Panc1 (cell line): ENCODE measurements at regions not wholly inside any gene's neighbourhood (a gene's known extent, or its start where the extent isn't known, plus 50 kb on each side); places are given as distances from the start of the nearest gene placed in this dataset.

Experiments used
- ATAC-seq: fragments of 200-7000 bp; cut with Tn5 transposase; 2 replicates; pipeline ENCODE4 v1.9.1; 2020; ENCODE audit warnings: mild to moderate bottlenecking, moderate library complexity
- BruUV-seq: library from RNA; stranded (reverse); fragments of 400-500 nt; replicated peaks from 2 replicates; lab custom pipeline; 2021; lab: Mats Ljungman, UMichigan
- CTCF ChIA-PET: fragments of 300-600 bp; sonication (Branson Sonifier 250); formaldehyde crosslinking; loops from one replicate; lab custom pipeline; 2022; ENCODE audit warnings: antibody characterized with exemption; lab: Charles Lee
- POLR2A ChIA-PET: fragments of 300-600 bp; sonication (Branson Sonifier 250); formaldehyde crosslinking; loops from one replicate; lab custom pipeline; 2022; ENCODE audit warnings: antibody characterized with exemption; lab: Charles Lee
- DNase-seq: peaks from one replicate; pipeline ENCODE4 v3.0.0-alpha.2; 2010; ENCODE audit warnings: low read depth, low spot score
- H3K27ac ChIP-seq: 2 replicates; pipeline ENCODE4 v1.5.1; 2011; ENCODE audit warnings: mild to moderate bottlenecking, low read length, inconsistent platforms
- H3K27me3 ChIP-seq: fragments of 200-500 bp; sonication (Bioruptor generic); 2 replicates; pipeline ENCODE4 v1.6.0; 2014; ENCODE audit warnings: low read length, inconsistent platforms; ENCODE audit not compliant: control insufficient read depth, insufficient read depth
- H3K36me3 ChIP-seq: fragments of 200-500 bp; sonication (Bioruptor generic); 2 replicates; pipeline ENCODE4 v1.5.1; 2014; ENCODE audit warnings: inconsistent platforms, mild to moderate bottlenecking, low read length, moderate library complexity; ENCODE audit not compliant: control insufficient read depth, insufficient read depth
- H3K4me1 ChIP-seq: 2 replicates; pipeline ENCODE4 v1.5.1; 2011; ENCODE audit warnings: inconsistent platforms, mild to moderate bottlenecking, low read length, moderate library complexity; ENCODE audit not compliant: control insufficient read depth, insufficient read depth
- H3K4me3 ChIP-seq, 2 experiments: 2 replicates each; pipeline ENCODE4 v1.5.1; 2011 to 2012; ENCODE audit warnings: low read depth in 2 of 2, low read length in 2 of 2, mild to moderate bottlenecking in 2 of 2, inconsistent platforms in 1 of 2, moderate library complexity in 1 of 2
- H3K9me3 ChIP-seq: fragments of 200-500 bp; sonication (Bioruptor generic); 2 replicates; pipeline ENCODE4 v1.5.1; 2014; ENCODE audit warnings: low read depth, mild to moderate bottlenecking, inconsistent platforms, low read length, moderate library complexity; ENCODE audit not compliant: control insufficient read depth, insufficient read depth
- POLR2AphosphoS5 ChIP-seq: IDR thresholded peaks from 2 replicates; pipeline ENCODE4 v1.6.1; 2012; ENCODE audit warnings: mild to moderate bottlenecking, low read depth, low read length, moderate library complexity
- SIN3A ChIP-seq: IDR thresholded peaks from 2 replicates; pipeline ENCODE4 v1.6.1; 2012; ENCODE audit warnings: low read depth, mild to moderate bottlenecking, low read length, moderate library complexity, borderline replicate concordance; ENCODE audit not compliant: insufficient read depth
- TCF7L2 ChIP-seq: IDR thresholded peaks from 2 replicates; pipeline ENCODE4 v1.6.1; 2011; ENCODE audit warnings: mild to moderate bottlenecking, low read depth, low read length, inconsistent platforms
- in situ Hi-C: cut with HindIII; loops from 2 replicates; pipeline ENCODE4 v1.10.0; 2016; ENCODE audit warnings: low sequenced_read_pairs, low pct_unique_long_range_greater_than_20kb
- intact Hi-C: fragments of 100-400 bp; cut with micrococcal nuclease; formaldehyde crosslinking; loops from one replicate; pipeline ENCODE4 v1.10.0; 2022; ENCODE audit not compliant: unreplicated experiment
- TF ChIP-seq, protein P1 (sequence below): fragments of 450-650 bp; IDR thresholded peaks from 2 replicates; pipeline ENCODE4 v1.5.1; 2017; ENCODE audit warnings: mild to moderate bottlenecking
- TF ChIP-seq, protein P2 (sequence below), 2 experiments: IDR thresholded peaks; 2 replicates each; pipeline ENCODE4 v1.6.1; 2011 to 2012; ENCODE audit warnings: low read depth in 2 of 2, control low read depth in 1 of 2, low read length in 1 of 2, mild to moderate bottlenecking in 1 of 2, moderate library complexity in 1 of 2; ENCODE audit not compliant: insufficient read depth in 1 of 2

DNA sequence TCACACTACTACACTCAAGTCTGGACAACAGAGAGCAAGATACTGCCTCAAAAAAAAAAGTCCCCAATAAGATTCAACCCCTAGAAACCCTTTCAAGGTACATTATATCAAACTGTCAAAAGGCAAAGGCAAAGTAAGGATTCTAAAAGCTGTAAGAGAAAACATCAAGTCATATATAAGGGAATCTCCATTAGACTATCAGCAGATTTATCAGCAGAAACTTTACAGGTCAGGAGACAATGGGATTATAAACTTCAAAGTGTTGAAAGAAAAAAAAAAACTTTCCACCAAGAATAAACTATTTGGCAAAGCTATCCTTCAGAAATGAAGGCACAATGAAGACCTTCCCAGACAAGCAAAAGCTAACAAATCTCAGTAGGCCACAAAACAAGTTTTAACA, 63.5 kb upstream of the DMRT1 start:
- DNase-seq (no peak), ATAC-seq (no peak)
- H3K27me3 ChIP-seq, result no peaks in the 10 kb centered on the region
- no peaks in the 10 kb centered on the region for H3K9me3 ChIP-seq
- CTCF ChIA-PET, result no interaction called here
- intact Hi-C loops (no loop called here), in situ Hi-C loops (no loop called here)
- H3K4me1 ChIP-seq, result no peaks in the 10 kb centered on the region
- no peaks in the 10 kb centered on the region for H3K36me3 ChIP-seq
- no TSS peak for BruUV-seq
- no peak overlapping the region for H3K4me3 ChIP-seq
- TF ChIP-seq, protein P1, sequence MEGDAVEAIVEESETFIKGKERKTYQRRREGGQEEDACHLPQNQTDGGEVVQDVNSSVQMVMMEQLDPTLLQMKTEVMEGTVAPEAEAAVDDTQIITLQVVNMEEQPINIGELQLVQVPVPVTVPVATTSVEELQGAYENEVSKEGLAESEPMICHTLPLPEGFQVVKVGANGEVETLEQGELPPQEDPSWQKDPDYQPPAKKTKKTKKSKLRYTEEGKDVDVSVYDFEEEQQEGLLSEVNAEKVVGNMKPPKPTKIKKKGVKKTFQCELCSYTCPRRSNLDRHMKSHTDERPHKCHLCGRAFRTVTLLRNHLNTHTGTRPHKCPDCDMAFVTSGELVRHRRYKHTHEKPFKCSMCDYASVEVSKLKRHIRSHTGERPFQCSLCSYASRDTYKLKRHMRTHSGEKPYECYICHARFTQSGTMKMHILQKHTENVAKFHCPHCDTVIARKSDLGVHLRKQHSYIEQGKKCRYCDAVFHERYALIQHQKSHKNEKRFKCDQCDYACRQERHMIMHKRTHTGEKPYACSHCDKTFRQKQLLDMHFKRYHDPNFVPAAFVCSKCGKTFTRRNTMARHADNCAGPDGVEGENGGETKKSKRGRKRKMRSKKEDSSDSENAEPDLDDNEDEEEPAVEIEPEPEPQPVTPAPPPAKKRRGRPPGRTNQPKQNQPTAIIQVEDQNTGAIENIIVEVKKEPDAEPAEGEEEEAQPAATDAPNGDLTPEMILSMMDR, result no peak
- TF ChIP-seq POLR2AphosphoS5, result no peak
- no peak for TF ChIP-seq TCF7L2
- no peak for TF ChIP-seq SIN3A
- TF ChIP-seq, protein P2, sequence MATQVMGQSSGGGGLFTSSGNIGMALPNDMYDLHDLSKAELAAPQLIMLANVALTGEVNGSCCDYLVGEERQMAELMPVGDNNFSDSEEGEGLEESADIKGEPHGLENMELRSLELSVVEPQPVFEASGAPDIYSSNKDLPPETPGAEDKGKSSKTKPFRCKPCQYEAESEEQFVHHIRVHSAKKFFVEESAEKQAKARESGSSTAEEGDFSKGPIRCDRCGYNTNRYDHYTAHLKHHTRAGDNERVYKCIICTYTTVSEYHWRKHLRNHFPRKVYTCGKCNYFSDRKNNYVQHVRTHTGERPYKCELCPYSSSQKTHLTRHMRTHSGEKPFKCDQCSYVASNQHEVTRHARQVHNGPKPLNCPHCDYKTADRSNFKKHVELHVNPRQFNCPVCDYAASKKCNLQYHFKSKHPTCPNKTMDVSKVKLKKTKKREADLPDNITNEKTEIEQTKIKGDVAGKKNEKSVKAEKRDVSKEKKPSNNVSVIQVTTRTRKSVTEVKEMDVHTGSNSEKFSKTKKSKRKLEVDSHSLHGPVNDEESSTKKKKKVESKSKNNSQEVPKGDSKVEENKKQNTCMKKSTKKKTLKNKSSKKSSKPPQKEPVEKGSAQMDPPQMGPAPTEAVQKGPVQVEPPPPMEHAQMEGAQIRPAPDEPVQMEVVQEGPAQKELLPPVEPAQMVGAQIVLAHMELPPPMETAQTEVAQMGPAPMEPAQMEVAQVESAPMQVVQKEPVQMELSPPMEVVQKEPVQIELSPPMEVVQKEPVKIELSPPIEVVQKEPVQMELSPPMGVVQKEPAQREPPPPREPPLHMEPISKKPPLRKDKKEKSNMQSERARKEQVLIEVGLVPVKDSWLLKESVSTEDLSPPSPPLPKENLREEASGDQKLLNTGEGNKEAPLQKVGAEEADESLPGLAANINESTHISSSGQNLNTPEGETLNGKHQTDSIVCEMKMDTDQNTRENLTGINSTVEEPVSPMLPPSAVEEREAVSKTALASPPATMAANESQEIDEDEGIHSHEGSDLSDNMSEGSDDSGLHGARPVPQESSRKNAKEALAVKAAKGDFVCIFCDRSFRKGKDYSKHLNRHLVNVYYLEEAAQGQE (IDR thresholded peaks at IDR 0.05; ENCODE audit: insufficient read depth in 1 of 2, low read depth in 2 of 2, low read length in 1 of 2), result no peak
- H3K27ac ChIP-seq, result no peak overlapping the region
- POLR2A ChIA-PET, result no interaction called here

DNA sequence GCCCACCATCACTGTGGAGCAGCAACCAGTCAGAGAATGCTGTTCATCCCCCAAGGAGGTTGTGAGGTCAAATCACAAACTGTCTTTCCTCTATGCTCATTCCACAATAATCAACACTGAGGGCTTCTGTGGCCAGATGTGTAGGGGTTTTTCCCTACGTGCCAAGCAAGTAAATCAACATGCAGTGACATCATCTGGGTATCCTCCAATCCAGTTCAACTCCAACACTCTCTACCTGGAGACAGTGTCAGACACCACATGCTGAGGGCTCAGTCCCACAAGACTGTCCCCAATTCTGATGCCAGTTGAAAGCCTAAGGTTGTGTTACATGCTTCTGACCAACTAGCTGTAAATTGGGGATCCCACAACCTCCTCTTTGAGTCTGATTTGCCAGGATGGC, 57.3 kb upstream of the DMRT1 start:
- H3K36me3 ChIP-seq, result no peaks in the 10 kb centered on the region
- no peak overlapping the region for H3K27ac ChIP-seq
- BruUV-seq, result no TSS peak
- ChIA-PET POLR2A (no interaction called here), CTCF (no interaction called here)
- intact Hi-C loops (no loop called here), in situ Hi-C loops (no loop called here)
- H3K9me3 ChIP-seq, result no peaks in the 10 kb centered on the region
- TF ChIP-seq POLR2AphosphoS5 (no peak), TCF7L2 (no peak)
- TF ChIP-seq, protein P1, result no peak
- no peaks in the 10 kb centered on the region for H3K4me1 ChIP-seq
- DNase-seq (no peak), ATAC-seq (no peak)
- H3K4me3 ChIP-seq, result no peak overlapping the region
- no peaks in the 10 kb centered on the region for H3K27me3 ChIP-seq
